GDM1 (cell line): ENCODE measurements at regions not wholly inside any gene's neighbourhood (a gene's known extent, or its start where the extent isn't known, plus 50 kb on each side); places are given as distances from the start of the nearest gene placed in this dataset.
"Not testable (repeated sequence)": the region's sequence is repeated elsewhere in the genome, so short reads cannot be mapped to it uniquely, and the experiment has no call there.

Experiments
- DNase-seq: peaks from one replicate; lab custom pipeline; 2025; lab: John Stamatoyannopoulos, UW

GRCh38 chrX:113033966-113034680 is 193.5 kb upstream of the AMOT start:
- no peak for DNase-seq

DNA sequence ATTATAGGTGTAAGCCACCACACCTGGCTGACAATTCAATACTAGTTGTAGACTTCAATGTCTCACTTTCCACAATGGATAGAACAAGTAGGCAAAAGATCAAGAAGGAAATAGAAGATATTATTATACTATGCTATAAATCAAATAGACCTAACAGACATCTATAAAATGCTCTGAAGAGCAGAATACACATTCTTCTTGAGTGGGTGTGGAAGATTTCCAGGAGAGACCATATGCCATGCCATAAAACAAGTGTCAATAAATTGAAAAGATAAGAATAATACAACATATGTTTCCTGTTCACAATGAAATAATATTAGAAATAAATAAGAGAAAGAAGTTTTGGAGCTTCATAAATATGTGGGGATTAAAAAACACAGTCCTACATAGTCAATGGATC is 179.3 kb upstream of the AMOT start:
- no peak for DNase-seq

- no peak for DNase-seq
Measured at GRCh38 chrX:113009837-113010236, 169.2 kb upstream of the AMOT start.

DNA sequence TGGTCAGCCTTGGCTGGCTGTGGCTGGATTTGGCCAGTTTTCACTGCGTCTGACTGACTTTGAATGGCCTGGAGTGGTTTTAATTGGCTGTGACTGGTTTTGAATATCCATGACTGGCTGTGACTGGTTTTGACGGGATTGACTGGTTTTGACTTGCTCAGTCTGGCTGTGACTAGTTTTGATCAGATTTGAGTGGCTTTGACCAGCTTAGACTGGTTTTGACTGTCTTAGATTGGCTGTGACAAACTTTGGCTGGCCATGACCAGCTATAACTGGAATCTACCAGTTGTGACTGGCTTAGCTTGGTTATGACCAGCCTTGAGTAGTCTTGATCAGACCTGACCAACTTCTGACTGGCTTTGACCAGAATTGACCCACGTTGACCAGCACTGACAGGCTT is 168.4 kb upstream of the AMOT start:
- DNase-seq: no peak

- no peak for DNase-seq
Measured at GRCh38 chrX:113001836-113002235, 161.2 kb upstream of the AMOT start.

DNA sequence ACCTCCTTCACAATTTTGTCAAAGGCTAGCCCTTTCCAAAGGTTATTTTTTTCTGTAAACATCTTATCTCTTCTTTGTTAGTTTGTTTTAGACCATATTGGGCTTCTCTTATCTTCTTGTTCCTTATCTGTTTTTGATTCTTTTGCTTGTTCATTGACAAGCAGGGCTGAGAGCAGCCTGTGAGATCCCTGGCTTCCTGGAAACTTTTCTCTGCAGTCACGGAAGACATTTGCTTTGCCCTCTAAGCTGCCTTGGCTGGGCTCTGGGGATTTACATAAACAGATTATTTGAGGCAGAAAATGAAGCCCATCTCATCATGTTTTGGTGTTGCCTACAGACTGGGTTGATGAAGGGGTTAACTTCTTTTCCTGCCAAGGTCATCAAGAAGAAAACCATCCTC is 157.4 kb upstream of the AMOT start:
- DNase-seq: no peak

DNA sequence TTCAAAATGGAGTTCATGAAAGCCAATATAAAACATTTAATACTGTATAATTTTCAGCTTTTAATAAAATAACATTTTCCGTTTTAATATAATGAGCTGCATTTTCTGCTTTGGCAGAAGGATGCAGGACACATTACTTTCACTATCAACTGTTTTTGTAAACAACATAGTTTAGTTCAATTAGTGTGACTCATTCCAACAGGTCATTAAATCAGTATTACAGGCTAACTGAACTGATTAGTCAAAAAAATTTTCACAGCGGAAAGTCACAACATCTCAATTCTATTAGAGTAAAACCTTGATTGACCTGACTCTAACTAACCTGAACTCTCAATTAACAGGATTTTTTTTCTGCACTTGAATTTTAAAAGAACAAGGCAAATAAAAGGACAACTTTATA is 151.2 kb upstream of the AMOT start:
- no peak for DNase-seq

DNA sequence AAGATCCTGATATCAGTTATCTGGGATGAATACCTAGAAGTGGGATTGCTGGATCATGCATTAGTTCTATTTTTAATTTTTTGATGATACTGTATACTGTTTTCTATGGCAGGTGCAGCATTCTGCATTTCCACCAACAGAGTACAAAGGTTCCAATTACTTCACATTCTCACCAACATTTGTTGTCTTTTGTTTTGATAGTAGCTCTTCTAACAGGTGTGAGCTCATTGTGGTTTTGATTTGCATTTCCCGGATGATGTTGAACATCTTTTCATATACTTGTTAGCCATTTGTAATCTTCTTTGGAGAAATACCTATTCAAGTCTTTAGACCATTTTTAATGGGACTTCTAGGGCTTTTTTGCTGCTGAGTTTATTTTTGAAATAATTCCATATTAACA is 139.2 kb upstream of the AMOT start:
- DNase-seq: no peak

DNA sequence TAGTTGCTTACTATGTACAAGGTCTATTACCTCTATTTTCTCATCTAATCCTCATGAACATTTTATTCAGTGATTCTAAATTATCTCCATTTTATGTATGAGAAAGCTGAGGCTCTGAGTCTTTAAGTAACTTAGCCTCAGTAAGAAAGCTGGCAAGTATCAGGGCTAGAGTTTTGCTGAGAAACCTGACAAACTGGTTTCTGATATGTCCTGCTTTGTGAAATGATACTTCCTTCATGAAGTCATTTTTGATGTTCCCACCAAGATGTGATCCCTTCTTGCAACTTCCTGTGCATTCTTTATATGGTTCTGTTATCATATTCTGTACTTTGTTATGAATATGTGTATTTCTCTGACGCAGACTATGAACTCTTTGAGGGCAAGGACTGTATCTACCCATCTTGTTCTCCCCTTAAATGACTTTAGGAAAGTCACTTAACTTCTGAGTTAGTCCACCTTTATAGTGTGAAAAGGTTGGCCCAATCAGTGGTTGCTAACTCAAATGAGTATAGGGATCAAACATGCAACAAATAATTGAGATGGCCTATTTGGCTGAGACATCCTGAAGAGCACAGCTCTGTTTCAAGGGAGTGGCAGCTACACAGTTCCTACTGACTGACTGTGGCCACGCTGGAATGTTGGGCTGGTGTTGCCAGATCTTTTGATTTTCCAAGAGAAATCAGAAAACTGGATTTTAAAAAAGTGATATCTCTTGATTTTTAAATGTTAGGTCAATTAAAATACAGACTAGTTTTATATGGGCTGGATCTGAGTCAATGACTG is 127.9 kb upstream of the AMOT start:
- DNase-seq: no peak

DNA sequence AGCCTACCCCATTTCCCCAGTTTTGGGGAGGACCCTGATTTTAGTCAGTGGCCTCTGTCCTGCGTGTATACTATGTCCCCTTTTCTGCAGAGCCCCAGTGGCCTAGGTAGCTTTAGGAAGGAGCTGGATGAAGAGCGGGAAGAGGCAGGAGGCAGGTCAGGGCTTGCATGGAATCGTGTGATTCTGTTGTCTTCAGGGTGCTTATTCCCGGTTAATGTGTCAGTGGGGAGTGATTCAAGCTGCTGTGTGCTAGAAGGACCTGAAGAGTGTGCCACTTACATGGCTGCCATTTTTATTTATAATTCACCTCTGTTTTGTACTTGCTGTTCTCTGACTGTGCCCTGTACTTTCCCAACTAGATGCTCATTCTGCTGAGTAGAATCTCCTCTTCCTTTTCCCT is 127.3 kb upstream of the AMOT start:
- DNase-seq: no peak

GRCh38 chrX:112967341-112967740 is 126.7 kb upstream of the AMOT start:
- no peak for DNase-seq

- DNase-seq: no peak
Measured at GRCh38 chrX:112961981-112962380, 121.3 kb upstream of the AMOT start.

DNA sequence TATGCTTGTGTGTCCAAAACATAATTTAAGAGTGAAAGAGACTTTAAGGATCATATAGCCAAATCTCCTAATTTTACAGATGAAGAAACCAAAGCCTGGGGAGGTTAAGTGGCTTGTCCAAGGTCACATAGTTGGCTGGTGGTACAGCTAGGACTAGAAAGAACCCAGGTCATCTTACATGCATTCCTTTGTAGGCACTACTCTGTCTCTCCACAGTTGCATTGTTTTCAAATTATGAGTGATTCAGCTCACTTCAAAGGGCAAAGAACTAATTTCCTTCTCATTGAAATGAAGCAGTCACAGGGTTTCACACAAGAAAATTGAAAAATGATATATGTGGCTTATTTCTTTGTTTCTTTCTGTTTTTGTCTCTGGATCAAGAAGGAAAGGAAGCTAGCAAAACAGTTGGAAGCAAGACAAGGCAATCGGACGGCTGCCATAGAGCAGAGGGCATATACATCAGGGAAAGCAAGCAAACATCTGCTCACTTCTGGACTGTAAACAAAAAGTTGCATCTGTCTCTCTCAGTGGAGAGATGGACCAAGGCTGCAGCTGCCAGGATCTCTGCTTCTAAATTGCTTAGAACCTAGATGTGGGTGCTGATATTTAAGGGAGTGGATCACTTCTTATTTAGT is 107.5 kb upstream of the AMOT start:
- DNase-seq: no peak

DNA sequence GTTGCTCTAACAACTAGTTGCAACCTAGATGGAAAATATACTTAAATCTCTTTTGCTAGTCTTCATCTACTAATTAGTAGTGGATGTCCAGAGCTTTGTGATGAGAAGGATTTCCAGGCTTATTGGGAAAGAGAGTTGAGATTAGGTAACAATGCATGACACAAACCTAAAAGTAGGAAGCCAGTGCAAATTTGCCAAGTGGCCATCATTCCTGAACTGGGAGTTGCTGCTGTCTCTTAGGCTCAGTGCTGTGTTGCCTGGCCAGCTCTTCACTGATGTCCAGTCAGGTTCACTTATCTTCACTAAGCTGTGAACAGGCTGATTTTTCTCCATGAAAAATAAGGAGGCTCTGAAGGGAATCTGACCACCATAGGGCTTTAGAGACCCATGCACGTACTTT is 105.6 kb upstream of the AMOT start:
- DNase-seq: no peak

DNA sequence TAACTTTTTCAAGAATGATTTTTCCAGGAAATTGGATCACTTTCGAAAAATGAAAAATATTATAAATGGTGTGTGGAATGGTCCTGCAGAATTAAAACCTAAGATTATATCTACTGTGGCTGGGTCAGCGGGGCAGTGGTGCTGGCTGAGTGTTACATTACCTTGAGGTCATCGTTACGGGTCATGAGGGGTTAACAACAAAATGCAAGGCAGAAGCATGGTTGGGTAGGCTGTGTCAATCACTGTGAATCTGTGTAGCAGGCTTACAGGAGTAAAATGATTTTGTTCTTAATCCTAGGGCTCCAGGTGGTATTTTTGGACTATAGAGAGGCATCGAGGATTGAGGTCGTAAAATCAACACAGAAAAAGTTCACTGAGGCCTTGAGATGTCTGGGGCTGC is 105.2 kb upstream of the AMOT start:
- DNase-seq: no peak

DNA sequence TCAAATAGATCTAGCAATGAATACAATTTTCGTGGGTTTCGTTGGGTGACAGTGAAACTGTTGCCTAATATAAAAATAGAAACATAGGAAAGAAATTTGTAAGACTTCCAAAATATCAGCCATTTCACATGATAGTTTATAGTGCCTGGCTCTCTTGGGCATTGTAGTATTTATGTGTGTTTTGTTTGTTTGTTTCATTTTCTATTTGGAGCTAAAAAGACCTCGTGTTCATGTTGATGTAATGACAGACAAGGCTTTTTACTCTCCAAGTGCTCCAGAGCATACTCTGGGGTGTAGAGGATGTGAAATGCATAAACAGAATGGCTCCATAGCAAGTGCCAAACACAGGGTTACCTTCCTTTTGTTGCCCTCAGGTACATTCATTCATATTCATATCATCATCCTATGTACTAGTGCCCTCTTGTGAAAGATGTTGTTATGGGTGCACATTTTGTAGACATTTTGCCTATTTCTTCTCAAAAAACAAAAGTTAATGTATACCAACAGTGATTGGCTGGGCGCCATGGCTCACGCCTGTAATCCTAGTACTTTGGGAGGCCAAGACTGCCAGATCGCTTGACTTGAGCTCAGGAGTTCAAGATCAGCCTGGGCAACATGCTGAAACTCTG is 100.7 kb upstream of the AMOT start:
- no peak for DNase-seq

DNA sequence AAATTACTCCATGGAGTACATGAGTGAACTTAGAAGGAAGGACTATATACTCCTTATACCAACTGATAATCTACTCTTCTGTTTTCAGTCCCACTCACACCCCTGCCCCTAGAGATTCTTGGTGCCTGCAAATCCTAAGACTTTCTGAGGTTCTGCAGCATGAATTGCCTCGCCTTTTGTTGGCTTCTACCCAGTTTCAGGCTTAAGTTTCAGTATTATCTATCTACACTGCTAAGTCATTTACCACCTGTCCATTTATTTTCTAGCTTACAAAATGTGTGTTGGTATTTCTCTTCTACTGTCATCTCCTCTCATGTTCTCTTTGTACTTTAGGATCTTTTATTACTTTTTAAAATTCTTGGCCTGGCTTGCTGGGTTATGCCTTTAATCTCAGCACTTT is 94.4 kb upstream of the AMOT start:
- DNase-seq: no peak

GRCh38 chrX:112931900-112932299 is 91.3 kb upstream of the AMOT start:
- no peak for DNase-seq

- DNase-seq: no peak
Measured at GRCh38 chrX:112931478-112931877, 90.8 kb upstream of the AMOT start.

DNA sequence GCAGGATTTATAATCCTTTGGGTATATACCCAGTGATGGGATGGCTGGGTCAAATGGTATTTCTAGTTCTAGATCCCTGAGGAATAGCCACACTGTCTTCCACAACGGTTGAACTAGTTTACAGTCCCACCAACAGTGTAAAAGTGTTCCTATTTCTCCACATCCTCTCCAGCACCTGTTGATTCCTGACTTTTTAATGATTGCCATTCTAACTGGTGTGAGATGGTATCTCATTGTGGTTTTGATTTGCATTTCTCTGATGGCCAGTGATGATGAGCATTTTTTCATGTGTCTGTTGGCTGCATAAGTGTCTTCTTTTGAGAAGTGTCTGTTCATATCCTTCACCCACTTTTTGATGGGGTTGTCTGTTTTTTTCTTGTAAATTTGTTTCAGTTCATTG is 82.8 kb upstream of the AMOT start:
- not testable (repeated sequence) for DNase-seq

- no peak for DNase-seq
Measured at GRCh38 chrX:112913807-112914206, 73.2 kb upstream of the AMOT start.

- no peak for DNase-seq
Measured at GRCh38 chrX:112910418-112910817, 69.8 kb upstream of the AMOT start.
